ENCODE measurements at regions not wholly inside any gene's neighbourhood (a gene's known extent, or its start where the extent isn't known, plus 50 kb on each side); places are given as distances from the start of the nearest gene placed in this dataset.
"Not testable (repeated sequence)": the region's sequence is repeated elsewhere in the genome, so short reads cannot be mapped to it uniquely, and the experiment has no call there.

- no peak for DNase-seq
Measured at GRCh38 chr4:156295676-156296195, 342.1 kb upstream of the CTSO start.

- DNase-seq, result peak; percentile 16
Measured at GRCh38 chr4:156294577-156294976, 340.9 kb upstream of the CTSO start.

- no peak for DNase-seq
Measured at GRCh38 chr4:156293657-156294297, 340.1 kb upstream of the CTSO start.

GRCh38 chr4:156291317-156291716, 337.7 kb upstream of the CTSO start:
- no peak for DNase-seq

GRCh38 chr4:156290811-156291210, 337.1 kb upstream of the CTSO start:
- DNase-seq, result no peak

- not testable (repeated sequence) for DNase-seq
Measured at GRCh38 chr4:156290026-156290425, 336.4 kb upstream of the CTSO start.

GRCh38 chr4:156280686-156281085, 327.0 kb upstream of the CTSO start:
- DNase-seq, result no peak

GRCh38 chr4:156265407-156265806, 311.7 kb upstream of the CTSO start:
- no peak for DNase-seq

GRCh38 chr4:156261230-156261629, 307.6 kb upstream of the CTSO start:
- DNase-seq, result no peak

- DNase-seq, result no peak
Measured at GRCh38 chr4:156255230-156256007, 301.8 kb upstream of the CTSO start.

GRCh38 chr4:156252358-156252921, 298.8 kb upstream of the CTSO start:
- DNase-seq, result no peak

GRCh38 chr4:156251373-156252065, 297.9 kb upstream of the CTSO start:
- DNase-seq, result no peak

GRCh38 chr4:156248917-156249316, 295.3 kb upstream of the CTSO start:
- no peak for DNase-seq

- no peak for DNase-seq
Measured at GRCh38 chr4:156247470-156247869, 293.8 kb upstream of the CTSO start.

GRCh38 chr4:156243015-156243414, 289.3 kb upstream of the CTSO start:
- DNase-seq, result no peak

- no peak for DNase-seq
Measured at GRCh38 chr4:156242390-156242789, 288.7 kb upstream of the CTSO start.

GRCh38 chr4:156241896-156242295, 288.2 kb upstream of the CTSO start:
- no peak for DNase-seq

- DNase-seq, result no peak
Measured at GRCh38 chr4:156238171-156238570, 284.5 kb upstream of the CTSO start.

- no peak for DNase-seq
Measured at GRCh38 chr4:156237231-156237630, 283.6 kb upstream of the CTSO start.

GRCh38 chr4:156230176-156230575, 276.5 kb upstream of the CTSO start:
- no peak for DNase-seq

GRCh38 chr4:156228676-156229075, 275.0 kb upstream of the CTSO start:
- no peak for DNase-seq

GRCh38 chr4:156227321-156227720, 273.7 kb upstream of the CTSO start:
- no peak for DNase-seq

GRCh38 chr4:156223985-156224384, 270.3 kb upstream of the CTSO start:
- no peak for DNase-seq

All from midbrain (tissue), 1 donor.